ENCODE measurements at regions not wholly inside any gene's neighbourhood (a gene's known extent, or its start where the extent isn't known, plus 50 kb on each side); places are given as distances from the start of the nearest gene placed in this dataset.

DNA sequence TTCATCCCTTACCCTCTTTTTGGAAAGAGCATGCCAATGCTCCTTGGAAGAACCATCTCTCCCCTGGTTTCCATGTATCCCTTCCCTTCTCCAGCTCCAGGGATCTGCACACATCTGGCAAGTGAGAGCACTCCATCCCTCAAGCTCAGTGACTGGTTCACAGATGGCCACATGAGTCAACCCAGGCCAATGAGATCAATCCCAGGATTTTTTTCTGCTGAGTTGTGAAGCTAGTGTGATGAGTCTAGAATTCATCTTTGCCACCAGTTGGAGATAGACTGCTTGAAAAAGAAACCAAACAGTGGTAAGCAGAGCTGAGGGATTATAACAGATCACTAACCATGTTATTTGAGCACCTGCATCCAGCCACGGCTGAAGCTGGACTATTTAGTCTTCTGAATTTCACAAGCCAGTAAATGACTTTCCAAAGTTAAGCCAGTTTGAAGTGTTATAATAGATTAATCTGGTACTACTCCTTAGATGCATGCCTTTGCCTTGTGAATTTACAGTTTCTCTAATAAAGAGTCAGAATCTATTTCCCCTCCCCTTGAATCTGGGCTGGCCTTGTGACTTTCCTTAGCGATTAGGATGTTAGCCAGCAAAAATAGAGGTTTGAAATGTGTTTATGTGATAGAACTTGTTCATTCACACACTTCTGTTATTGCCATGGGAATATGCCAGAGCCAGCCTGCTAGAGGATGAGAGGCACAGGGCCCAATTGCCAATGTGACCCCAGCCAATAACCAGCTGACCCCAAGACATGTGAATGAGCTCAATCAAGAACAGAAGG lies 159.8 kb downstream of the WNT5A start:
- TF ChIP-seq FOXP2 (optimal IDR thresholded peaks at IDR 0.05; ENCODE audit: borderline replicate concordance, extremely low read depth, extremely low read length, insufficient read depth) (no peak), POLR2AphosphoS5 (IDR thresholded peaks at IDR 0.05; ENCODE audit: low read depth, low read length) (no peak)
- TF ChIP-seq, protein P1, sequence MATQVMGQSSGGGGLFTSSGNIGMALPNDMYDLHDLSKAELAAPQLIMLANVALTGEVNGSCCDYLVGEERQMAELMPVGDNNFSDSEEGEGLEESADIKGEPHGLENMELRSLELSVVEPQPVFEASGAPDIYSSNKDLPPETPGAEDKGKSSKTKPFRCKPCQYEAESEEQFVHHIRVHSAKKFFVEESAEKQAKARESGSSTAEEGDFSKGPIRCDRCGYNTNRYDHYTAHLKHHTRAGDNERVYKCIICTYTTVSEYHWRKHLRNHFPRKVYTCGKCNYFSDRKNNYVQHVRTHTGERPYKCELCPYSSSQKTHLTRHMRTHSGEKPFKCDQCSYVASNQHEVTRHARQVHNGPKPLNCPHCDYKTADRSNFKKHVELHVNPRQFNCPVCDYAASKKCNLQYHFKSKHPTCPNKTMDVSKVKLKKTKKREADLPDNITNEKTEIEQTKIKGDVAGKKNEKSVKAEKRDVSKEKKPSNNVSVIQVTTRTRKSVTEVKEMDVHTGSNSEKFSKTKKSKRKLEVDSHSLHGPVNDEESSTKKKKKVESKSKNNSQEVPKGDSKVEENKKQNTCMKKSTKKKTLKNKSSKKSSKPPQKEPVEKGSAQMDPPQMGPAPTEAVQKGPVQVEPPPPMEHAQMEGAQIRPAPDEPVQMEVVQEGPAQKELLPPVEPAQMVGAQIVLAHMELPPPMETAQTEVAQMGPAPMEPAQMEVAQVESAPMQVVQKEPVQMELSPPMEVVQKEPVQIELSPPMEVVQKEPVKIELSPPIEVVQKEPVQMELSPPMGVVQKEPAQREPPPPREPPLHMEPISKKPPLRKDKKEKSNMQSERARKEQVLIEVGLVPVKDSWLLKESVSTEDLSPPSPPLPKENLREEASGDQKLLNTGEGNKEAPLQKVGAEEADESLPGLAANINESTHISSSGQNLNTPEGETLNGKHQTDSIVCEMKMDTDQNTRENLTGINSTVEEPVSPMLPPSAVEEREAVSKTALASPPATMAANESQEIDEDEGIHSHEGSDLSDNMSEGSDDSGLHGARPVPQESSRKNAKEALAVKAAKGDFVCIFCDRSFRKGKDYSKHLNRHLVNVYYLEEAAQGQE (IDR thresholded peaks at IDR 0.05; ENCODE audit: insufficient read depth in 1 of 2, low read depth in 2 of 2, low read length in 2 of 2) = no peak
